GM12874 (cell line): ENCODE measurements at regions not wholly inside any gene's neighbourhood (a gene's known extent, or its start where the extent isn't known, plus 50 kb on each side); places are given as distances from the start of the nearest gene placed in this dataset.

Experiments used
- TF ChIP-seq, protein P1 (sequence below): IDR thresholded peaks from 2 replicates; pipeline ENCODE4 v1.5.1; 2011; ENCODE audit warnings: low read depth, mild to moderate bottlenecking, control low read depth, low read length, moderate library complexity; ENCODE audit not compliant: insufficient read depth

DNA sequence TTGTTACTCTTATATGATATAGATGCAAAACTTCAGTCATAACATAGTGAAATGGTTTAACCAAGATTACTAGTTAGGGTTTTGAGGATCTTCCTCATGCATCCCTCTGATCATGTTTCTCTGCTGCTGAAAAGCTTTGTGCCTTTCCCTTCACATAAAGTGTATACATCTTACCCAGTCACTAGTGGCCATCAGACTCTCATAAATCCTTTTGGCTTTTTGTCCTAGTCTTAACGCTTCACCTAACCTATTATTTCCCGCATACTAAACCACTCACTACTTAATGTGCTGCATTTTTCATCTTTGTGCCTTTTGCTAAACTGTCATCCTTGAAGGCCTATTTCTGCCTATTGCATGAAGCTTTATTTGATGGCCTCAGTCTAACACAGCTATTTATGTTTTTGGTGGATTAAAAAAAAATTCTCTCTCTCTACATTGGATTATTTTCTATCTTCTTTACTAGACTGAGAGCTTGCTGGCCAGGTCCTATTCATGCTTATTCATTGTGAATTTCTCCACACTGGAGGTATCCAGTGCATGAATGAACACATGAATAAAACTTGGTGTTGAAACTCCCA, 717.6 kb upstream of the GOLIM4 start:
- TF ChIP-seq, protein P1, sequence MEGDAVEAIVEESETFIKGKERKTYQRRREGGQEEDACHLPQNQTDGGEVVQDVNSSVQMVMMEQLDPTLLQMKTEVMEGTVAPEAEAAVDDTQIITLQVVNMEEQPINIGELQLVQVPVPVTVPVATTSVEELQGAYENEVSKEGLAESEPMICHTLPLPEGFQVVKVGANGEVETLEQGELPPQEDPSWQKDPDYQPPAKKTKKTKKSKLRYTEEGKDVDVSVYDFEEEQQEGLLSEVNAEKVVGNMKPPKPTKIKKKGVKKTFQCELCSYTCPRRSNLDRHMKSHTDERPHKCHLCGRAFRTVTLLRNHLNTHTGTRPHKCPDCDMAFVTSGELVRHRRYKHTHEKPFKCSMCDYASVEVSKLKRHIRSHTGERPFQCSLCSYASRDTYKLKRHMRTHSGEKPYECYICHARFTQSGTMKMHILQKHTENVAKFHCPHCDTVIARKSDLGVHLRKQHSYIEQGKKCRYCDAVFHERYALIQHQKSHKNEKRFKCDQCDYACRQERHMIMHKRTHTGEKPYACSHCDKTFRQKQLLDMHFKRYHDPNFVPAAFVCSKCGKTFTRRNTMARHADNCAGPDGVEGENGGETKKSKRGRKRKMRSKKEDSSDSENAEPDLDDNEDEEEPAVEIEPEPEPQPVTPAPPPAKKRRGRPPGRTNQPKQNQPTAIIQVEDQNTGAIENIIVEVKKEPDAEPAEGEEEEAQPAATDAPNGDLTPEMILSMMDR, result no peak

DNA sequence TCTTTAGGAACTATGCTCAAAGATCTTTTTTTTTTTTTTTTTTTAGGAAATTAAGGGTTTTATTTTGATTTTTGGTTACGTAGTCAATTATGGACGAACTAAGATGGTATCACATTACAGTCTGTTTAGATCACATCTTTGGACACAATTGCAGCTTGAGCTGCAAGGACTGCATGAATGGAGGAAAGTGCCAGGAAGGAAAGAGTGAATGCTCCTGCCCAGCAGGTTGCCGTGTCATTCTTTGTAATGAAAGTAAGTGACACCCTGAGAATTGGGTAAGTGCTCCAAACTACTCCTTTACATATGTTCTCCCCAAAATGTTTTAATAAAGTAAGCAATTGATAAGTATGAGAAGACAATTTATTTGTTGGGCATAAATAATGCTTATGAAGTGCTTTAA, 716.5 kb upstream of the GOLIM4 start:
- TF ChIP-seq, protein P1, result no peak

DNA sequence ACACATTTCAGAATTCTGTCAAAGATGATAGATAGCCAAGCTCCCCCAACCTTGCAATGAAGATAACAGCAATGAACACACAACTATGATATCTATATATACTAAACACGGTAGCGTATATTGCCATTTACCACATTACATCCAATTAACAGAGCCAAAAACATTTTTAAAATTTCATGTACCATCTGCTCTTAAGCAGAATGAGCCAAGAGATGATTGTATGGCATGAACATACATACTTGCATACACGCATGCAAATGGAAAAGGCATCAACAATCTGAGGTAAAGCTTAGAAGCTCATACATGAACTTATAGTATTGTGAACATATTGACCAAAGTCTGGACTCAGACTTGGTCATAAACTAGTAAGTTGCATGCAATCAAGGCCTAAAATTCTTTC, 712.9 kb upstream of the GOLIM4 start:
- TF ChIP-seq, protein P1, result no peak

DNA sequence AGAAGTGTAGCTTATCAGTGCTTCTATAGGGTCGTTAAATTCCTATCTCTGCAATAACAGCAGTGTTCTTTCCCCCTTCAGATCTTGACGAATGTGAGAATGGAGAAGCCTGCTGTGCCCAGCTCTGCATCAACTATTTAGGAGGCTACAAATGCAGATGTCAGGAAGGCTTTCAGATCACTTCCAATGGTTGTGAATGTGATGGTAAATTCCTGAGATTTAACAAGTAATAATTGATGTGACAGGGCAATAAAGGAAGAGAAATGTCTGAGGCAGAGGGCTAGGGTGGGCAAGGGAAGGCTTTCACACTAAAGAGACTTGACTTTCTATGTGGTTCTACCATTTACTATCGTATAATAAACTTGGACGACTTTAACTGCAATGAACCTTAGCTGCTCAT, 711.7 kb upstream of the GOLIM4 start:
- TF ChIP-seq, protein P1, result no peak

DNA sequence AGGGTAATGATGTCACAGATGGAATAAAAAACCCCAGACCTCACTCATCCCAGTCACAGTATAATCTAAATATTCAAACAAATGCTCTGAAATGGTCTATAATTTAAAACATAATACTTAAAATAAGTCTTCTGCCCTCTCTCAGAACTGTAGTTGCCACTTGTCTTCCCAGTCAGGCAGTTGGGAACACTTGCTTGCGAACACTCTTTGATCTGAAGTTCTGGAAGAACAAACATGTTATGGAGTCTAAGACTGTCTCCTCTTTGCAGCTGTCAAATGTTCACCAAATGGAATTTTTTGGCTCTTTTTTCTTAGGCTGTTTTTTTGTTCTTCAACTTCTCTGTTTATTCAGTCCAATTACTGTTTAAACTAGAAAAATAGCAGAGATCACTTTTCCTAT, 711.1 kb upstream of the GOLIM4 start:
- TF ChIP-seq, protein P1, result no peak

DNA sequence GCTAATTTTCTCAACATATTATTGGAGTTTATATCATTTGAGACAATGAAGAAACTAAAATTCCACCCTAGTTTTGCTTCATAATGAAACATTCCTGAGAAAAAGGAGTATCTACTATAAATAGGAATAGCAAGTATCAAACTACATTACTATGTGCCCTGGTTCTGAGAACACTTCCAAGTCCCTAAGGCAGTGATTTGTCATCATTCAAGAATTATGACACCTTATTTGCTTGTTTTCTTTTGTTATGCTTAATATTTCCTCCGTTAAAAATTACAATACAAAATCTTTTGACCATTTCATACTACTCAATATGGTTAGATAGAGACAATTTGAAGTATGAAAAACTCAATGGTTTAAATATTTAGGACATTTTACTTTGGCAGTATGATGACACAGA, 707.8 kb upstream of the GOLIM4 start:
- TF ChIP-seq, protein P1, result no peak

DNA sequence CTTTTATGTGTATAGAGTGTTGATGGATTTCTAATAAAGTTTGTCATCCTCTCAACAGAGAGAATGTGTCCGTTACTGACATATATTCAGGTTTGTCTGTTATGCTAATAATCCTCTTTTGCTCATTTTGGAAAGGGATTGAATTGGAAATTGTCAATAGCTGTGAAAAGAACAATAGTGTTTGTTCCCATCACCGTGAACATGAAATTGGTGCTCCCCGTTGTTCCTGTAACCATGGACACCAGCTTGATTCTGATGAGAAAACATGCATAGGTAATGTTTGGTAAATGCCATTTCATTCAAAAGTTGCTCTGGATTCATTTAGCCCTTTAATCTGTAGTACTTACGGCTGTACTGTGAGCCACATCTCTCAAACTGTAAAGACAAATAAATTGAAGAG, 707.0 kb upstream of the GOLIM4 start:
- TF ChIP-seq, protein P1, result no peak
